DND-41 (cell line): ENCODE measurements at regions not wholly inside any gene's neighbourhood (a gene's known extent, or its start where the extent isn't known, plus 50 kb on each side); places are given as distances from the start of the nearest gene placed in this dataset.

Experiments
- CTCF ChIP-seq: IDR thresholded peaks from 2 replicates; pipeline ENCODE4 v1.5.1; 2012; ENCODE audit warnings: borderline replicate concordance, low read length, moderate library complexity, mild to moderate bottlenecking; ENCODE audit not compliant: poor library complexity, severe bottlenecking; ENCODE audit errors: extremely low read depth
- EZH2 ChIP-seq: IDR thresholded peaks from 3 replicates; pipeline ENCODE4 v1.6.1; 2012; ENCODE audit warnings: borderline replicate concordance, low read depth, mild to moderate bottlenecking, moderate library complexity, low read length, inconsistent platforms; ENCODE audit not compliant: severe bottlenecking

DNA sequence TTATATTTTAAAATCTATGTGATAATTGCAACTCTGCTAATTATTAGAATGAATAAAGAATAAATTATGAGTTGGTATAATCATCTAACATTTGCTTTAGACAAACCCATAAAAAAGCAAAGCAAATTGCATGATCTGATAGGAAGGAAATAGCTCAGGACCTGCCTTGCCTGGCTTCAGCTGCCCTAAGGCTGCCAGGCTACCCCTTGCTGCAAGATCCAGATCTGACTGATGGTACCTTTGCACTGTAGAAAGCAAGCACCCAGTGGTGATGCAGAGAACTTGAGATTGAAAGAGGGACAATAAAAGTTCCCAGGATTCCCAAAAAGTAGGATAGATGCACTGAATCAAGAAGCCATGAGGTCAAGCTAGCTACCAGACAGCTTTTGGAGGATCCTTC, 100.9 kb upstream of the FSTL4 start:
- TF ChIP-seq CTCF (no peak), EZH2 (no peak)
